ENCODE measurements at regions not wholly inside any gene's neighbourhood (a gene's known extent, or its start where the extent isn't known, plus 50 kb on each side); places are given as distances from the start of the nearest gene placed in this dataset.

DNA sequence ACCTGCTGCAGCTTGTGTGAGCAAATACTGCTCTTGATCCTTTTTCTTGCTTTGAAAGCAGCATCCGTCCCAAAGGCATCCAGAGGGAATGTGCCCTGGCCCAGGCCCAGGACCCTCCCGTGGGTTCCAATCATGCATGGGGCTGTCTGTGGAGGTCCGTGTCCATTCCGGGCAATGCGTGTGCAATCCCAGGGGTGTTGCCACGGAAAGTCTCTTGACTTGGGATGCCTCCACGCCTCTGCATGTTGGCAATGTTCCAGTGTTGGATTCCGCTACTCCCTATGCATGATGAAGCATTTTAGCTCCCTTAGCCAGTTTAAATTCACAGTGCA lies 105.7 kb downstream of the SNRPN start:
- TF ChIP-seq, protein P1, sequence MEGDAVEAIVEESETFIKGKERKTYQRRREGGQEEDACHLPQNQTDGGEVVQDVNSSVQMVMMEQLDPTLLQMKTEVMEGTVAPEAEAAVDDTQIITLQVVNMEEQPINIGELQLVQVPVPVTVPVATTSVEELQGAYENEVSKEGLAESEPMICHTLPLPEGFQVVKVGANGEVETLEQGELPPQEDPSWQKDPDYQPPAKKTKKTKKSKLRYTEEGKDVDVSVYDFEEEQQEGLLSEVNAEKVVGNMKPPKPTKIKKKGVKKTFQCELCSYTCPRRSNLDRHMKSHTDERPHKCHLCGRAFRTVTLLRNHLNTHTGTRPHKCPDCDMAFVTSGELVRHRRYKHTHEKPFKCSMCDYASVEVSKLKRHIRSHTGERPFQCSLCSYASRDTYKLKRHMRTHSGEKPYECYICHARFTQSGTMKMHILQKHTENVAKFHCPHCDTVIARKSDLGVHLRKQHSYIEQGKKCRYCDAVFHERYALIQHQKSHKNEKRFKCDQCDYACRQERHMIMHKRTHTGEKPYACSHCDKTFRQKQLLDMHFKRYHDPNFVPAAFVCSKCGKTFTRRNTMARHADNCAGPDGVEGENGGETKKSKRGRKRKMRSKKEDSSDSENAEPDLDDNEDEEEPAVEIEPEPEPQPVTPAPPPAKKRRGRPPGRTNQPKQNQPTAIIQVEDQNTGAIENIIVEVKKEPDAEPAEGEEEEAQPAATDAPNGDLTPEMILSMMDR (IDR thresholded peaks at IDR 0.05; ENCODE audit: insufficient read depth, low read length, missing control alignments) = no peak
- POLR2A ChIA-PET = no interaction called here
- no peak overlapping the region for H3K4me3 ChIP-seq (ENCODE audit: low read depth, low read length)
- DNase-seq (ENCODE audit: low read depth, low spot score) = no peak
- CTCF ChIA-PET = no interaction called here

DNA sequence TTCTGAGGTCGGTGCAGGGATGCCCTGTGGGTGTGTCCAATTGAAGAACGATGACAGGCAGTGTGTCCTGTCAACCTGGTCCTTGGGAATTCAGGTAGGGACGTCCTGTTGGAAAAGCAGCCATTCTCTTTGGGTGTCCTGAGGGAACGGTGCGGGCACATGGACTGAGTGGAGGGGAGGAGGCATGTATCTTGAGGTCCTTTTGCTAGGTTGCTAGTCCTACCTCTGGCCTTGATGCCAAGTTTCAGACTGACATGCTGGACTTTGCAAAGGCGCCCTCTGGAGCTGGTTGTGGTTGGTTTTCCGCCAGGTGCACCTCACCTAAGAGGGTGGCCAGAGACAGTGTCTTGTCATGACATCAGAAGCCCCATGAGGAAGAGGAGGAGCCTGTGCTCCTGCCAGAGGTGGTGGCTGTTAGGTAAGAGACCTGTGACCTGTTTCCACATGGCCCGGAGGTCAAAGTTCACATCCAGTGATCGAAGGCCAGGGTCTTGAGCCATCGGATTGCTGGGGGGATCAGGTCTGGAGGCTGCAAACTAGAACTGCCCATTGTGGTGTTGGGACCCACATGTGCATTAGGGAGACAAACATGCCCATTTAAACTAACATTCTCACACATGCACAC lies 106.3 kb downstream of the SNRPN start:
- no peak overlapping the region for H3K4me3 ChIP-seq (ENCODE audit: low read depth, low read length)
- CTCF ChIA-PET = no interaction called here
- TF ChIP-seq, protein P1 (IDR thresholded peaks at IDR 0.05; ENCODE audit: insufficient read depth, low read length, missing control alignments) = no peak

DNA sequence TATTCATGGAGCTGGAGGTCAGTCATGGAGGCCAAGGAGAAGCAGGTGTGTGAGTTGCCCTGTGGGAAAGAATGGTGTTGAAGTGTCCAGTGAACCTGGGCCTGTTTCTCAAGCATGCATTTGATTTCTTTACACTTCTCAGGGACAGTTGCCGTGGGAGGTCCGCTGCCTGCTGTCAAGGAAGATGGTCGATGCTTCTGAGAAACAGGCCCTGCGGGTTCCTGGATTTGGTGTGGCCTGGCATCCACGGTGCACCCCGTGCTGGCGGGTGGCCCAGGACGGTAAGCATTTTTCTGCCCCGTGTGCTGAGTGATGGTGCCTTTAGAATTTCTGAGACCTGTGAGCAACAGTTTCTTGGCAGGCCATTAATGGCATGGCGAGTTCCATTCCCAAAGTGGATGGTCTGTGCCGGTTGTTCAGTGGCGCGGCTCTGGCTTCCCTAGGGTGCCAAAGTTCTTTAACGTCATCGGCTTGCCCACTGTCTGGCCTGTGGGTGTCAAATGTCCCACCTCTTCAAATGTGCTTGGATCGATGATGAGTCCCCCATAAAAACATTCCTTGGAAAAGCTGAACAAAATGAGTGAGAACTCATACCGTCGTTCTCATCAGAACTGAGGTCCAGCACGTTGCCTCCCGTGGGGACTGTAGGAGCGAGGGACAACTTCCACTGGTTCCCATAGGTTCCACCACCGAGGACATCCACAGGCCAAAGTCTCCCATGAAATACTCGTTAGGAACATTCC lies 107.2 kb downstream of the SNRPN start:
- TF ChIP-seq, protein P1 (IDR thresholded peaks at IDR 0.05; ENCODE audit: insufficient read depth, low read length, missing control alignments) = no peak
- no peak overlapping the region for H3K4me3 ChIP-seq (ENCODE audit: low read depth, low read length)
- POLR2A ChIA-PET = no interaction called here
- DNase-seq (ENCODE audit: low read depth, low spot score) = no peak
- CTCF ChIA-PET = no interaction called here

More for the DNA sequence above, 106.3 kb downstream of the SNRPN start:
- DNase-seq (ENCODE audit: low read depth, low spot score) = no peak
- POLR2A ChIA-PET = no interaction called here

DNA sequence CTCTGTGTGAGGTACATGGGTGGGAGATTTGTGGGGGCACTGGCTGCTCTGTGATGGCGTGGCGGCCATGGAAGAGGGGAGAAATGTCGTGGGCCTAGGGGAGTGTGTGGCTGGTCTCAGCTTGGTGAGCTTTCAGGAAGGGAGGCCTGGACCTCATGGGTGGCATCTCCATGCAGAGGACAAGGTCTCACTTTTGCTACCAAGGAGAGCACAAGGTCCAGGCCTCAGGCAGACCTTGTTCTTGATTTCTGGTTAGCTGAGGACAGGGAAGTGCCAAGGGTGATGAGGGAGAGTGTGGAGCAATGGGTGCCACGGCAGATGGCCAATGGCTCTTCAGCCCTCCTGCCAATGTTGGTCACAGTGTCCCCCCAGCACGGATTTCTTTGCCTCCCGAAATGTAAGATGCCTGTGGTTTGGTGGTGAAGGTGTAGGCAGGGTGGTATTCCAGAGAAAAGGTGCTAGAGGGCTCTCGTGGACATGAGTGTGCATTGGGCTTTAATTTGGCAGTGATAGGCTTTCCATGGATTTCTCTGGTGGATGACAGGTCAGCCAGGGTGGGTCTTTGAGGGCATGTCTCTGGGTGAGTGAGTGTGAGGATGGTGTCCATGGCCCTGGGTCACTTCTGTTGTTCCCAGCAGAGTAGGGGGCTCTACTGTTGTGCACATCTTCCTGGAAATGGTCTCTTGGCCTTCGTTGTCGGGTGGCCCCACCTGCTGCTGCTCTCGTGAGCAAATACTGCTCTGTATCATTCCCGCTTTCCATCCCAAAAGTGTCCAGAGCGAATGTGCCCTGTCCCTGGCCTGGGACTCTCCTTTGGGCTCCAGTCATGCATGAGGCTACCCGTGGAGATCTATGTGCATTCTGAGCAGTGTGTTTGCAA lies 108.0 kb downstream of the SNRPN start:
- H3K4me3 ChIP-seq (ENCODE audit: low read depth, low read length) = no peak overlapping the region
- POLR2A ChIA-PET = no interaction called here
- TF ChIP-seq, protein P1 (IDR thresholded peaks at IDR 0.05; ENCODE audit: insufficient read depth, low read length, missing control alignments) = no peak
- CTCF ChIA-PET = no interaction called here
- no peak for DNase-seq (ENCODE audit: low read depth, low spot score)

DNA sequence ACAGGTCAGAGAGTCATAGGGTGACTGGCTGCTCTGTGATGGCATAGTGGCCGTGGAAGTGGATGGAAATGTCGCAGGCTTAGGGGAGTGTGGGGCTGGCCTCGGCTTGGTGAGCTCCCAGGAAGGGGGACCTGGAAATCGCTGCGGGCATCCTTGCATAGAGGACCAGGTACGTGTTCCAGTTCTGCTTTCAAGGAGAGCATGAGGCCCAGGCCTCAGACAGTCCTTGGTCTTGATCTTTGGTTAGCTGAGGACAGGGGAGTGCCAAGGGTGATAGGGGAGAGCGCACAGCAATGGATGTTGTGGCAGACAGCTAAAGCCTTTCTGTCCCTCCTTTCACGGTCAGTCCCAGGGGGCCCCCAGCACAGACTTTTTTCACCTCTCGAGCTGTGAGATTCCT lies 110.5 kb downstream of the SNRPN start:
- POLR2A ChIA-PET = no interaction called here

More for the DNA sequence above, 110.5 kb downstream of the SNRPN start:
- TF ChIP-seq, protein P1 (IDR thresholded peaks at IDR 0.05; ENCODE audit: insufficient read depth, low read length, missing control alignments) = no peak
- DNase-seq (ENCODE audit: low read depth, low spot score) = no peak
- H3K4me3 ChIP-seq (ENCODE audit: low read depth, low read length) = no peak overlapping the region
- CTCF ChIA-PET = no interaction called here
